A673 (cell line): ENCODE measurements at regions not wholly inside any gene's neighbourhood (a gene's known extent, or its start where the extent isn't known, plus 50 kb on each side); places are given as distances from the start of the nearest gene placed in this dataset.

Source experiments
- EZH2 ChIP-seq: fragments of 200-600 bp; sonication (generic); IDR thresholded peaks from 2 replicates; pipeline ENCODE4 v1.6.1; 2017; ENCODE audit warnings: borderline replicate concordance, low read depth, mild to moderate bottlenecking, mixed read lengths, antibody characterized with exemption, low read length; ENCODE audit not compliant: poor library complexity, severe bottlenecking
- TF ChIP-seq, protein P1 (sequence below): fragments of 300-800, 200-600 bp; sonication (generic); conservative IDR thresholded peaks from 2 replicates; pipeline ENCODE4 v1.5.1; 2017; ENCODE audit warnings: low read depth, mild to moderate bottlenecking, antibody characterized with exemption, low read length, moderate library complexity, mixed read lengths

DNA sequence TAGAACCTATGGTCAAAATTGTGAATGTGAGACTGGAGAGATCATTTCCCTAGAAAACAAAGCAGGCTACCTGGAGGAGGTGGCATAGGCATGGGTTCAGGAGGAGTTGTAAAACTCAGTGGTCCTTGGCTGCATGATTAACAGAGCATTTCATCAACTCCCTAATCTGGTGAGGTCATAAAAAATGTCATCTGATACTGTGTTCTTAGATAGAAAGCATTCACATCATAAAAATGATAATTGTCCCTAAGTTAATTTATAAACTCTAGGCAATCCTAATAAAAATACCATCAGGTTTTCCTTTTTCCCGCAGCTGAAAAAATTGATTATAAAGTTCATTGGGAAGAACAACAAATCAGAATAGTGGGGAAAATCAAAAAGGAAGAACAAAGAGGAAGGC, 60.6 kb upstream of the GALNT10 start:
- TF ChIP-seq, protein P1, sequence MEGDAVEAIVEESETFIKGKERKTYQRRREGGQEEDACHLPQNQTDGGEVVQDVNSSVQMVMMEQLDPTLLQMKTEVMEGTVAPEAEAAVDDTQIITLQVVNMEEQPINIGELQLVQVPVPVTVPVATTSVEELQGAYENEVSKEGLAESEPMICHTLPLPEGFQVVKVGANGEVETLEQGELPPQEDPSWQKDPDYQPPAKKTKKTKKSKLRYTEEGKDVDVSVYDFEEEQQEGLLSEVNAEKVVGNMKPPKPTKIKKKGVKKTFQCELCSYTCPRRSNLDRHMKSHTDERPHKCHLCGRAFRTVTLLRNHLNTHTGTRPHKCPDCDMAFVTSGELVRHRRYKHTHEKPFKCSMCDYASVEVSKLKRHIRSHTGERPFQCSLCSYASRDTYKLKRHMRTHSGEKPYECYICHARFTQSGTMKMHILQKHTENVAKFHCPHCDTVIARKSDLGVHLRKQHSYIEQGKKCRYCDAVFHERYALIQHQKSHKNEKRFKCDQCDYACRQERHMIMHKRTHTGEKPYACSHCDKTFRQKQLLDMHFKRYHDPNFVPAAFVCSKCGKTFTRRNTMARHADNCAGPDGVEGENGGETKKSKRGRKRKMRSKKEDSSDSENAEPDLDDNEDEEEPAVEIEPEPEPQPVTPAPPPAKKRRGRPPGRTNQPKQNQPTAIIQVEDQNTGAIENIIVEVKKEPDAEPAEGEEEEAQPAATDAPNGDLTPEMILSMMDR, result no peak
- TF ChIP-seq EZH2, result no peak
